PC-9 (cell line): ENCODE measurements at regions not wholly inside any gene's neighbourhood (a gene's known extent, or its start where the extent isn't known, plus 50 kb on each side); places are given as distances from the start of the nearest gene placed in this dataset.

ENCODE experiments used
- BruUV-seq: library from RNA; stranded (reverse); fragments of 400-500 nt; replicated peaks from 2 replicates; lab custom pipeline; 2021; lab: Mats Ljungman, UMichigan
- CTCF ChIA-PET: fragments of 300-600 bp; sonication (Branson Sonifier 250); formaldehyde crosslinking; loops from one replicate; lab custom pipeline; 2022; ENCODE audit warnings: antibody characterized with exemption; lab: Charles Lee
- POLR2A ChIA-PET: fragments of 300-600 bp; sonication (Branson Sonifier 250); formaldehyde crosslinking; loops from one replicate; lab custom pipeline; 2022; ENCODE audit warnings: antibody characterized with exemption; ENCODE audit not compliant: unreplicated experiment; lab: Charles Lee
- DNase-seq, 2 experiments: peaks; one replicate each; pipeline versions ENCODE4 v3.0.0 to v3.0.0-alpha.2; 2015 to 2022; ENCODE audit warnings: mixed read lengths in 1 of 2
- H2AFZ ChIP-seq: fragments of 200-600 bp; sonication (generic); 2 replicates; pipeline ENCODE4 v1.8.1; 2017; ENCODE audit warnings: antibody characterized with exemption
- H3F3A ChIP-seq: fragments of 200-600 bp; sonication (generic); 2 replicates; pipeline ENCODE4 v1.8.1; 2017; ENCODE audit warnings: antibody characterized with exemption, mild to moderate bottlenecking, low read depth; ENCODE audit not compliant: insufficient read depth
- H3K27ac ChIP-seq: fragments of 200-600 bp; sonication (generic); 2 replicates; pipeline ENCODE4 v1.6.1; 2016; ENCODE audit warnings: mixed run types
- H3K27me3 ChIP-seq: fragments of 200-600 bp; sonication (generic); 2 replicates; pipeline ENCODE4 v1.6.1; 2016; ENCODE audit warnings: low read depth, mixed run types; ENCODE audit not compliant: insufficient read depth
- H3K36me3 ChIP-seq: fragments of 200-600 bp; sonication (generic); 2 replicates; pipeline ENCODE4 v1.6.1; 2016; ENCODE audit warnings: low read depth, mixed run types
- H3K4me1 ChIP-seq: fragments of 200-600 bp; sonication (generic); replicated peaks from 2 replicates; pipeline ENCODE4 v1.6.1; 2016; ENCODE audit warnings: mixed run types; ENCODE audit not compliant: insufficient read depth
- H3K4me2 ChIP-seq: fragments of 200-600 bp; sonication (generic); 2 replicates; pipeline ENCODE4 v1.6.1; 2017; ENCODE audit warnings: mixed run types
- H3K4me3 ChIP-seq: fragments of 200-600 bp; sonication (generic); 2 replicates; pipeline ENCODE4 v1.6.1; 2016; ENCODE audit warnings: mixed run types
- H3K79me2 ChIP-seq: fragments of 200-600 bp; sonication (generic); 2 replicates; pipeline ENCODE4 v1.6.1; 2017; ENCODE audit warnings: low read depth, mixed run types
- H3K9me2 ChIP-seq: fragments of 200-600 bp; sonication (generic); 2 replicates; pipeline ENCODE4 v1.8.1; 2017; ENCODE audit warnings: mild to moderate bottlenecking; ENCODE audit not compliant: insufficient read depth
- H3K9me3 ChIP-seq: fragments of 200-600 bp; sonication (generic); 2 replicates; pipeline ENCODE4 v1.8.1; 2016; ENCODE audit warnings: low read depth; ENCODE audit not compliant: insufficient read depth
- H4K20me1 ChIP-seq: fragments of 200-600 bp; sonication (generic); 2 replicates; pipeline ENCODE4 v1.8.1; 2017; ENCODE audit not compliant: insufficient read depth
- EZH2 ChIP-seq: fragments of 200-600 bp; sonication (generic); IDR thresholded peaks from 2 replicates; pipeline ENCODE4 v1.8.0; 2017; ENCODE audit warnings: antibody characterized with exemption, low read depth
- intact Hi-C: fragments of 100-400 bp; cut with micrococcal nuclease; formaldehyde crosslinking; loops from one replicate; pipeline ENCODE4 v1.10.0; 2022; ENCODE audit not compliant: unreplicated experiment
- TF ChIP-seq, protein P1 (sequence below): fragments of 200-600 bp; sonication (generic); conservative IDR thresholded peaks from 2 replicates; pipeline ENCODE4 v1.6.1; 2017; ENCODE audit warnings: mixed run types, antibody characterized with exemption, mild to moderate bottlenecking, moderate library complexity

DNA sequence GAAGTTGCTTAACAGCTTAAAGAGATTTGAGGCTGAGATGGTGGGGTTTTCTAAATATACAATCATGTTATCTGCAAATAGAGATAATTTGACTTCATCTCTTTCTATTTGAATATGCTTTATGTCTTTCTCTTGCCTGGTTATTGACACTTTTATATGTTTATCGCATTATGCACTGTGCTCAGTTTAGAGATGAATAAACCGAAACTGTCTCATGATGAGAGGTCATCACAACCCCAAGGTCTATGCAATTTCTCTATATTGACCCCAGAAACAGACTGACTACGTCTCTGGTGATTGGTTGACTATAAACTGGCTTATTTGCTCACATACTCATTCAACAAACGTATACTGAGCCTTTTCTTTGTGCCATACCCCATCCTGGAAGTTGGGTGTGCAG, 117.9 kb upstream of the NRIP1 start:
- Histone ChIP-seq H3F3A (no peaks in the 10 kb centered on the region), H3K4me1 (no peaks in the 10 kb centered on the region), H3K27me3 (no peaks in the 10 kb centered on the region), H3K79me2 (no peaks in the 10 kb centered on the region), H2AFZ (no peak overlapping the region), H3K4me3 (no peak overlapping the region), H3K4me2 (no peak overlapping the region), H3K36me3 (no peaks in the 10 kb centered on the region), H3K9me3 (no peaks in the 10 kb centered on the region), H3K9me2 (no peaks in the 10 kb centered on the region), H4K20me1 (no peaks in the 10 kb centered on the region), H3K27ac (no peak overlapping the region)
- intact Hi-C loops, result no loop called here
- no peak for TF ChIP-seq EZH2
- TF ChIP-seq, protein P1, sequence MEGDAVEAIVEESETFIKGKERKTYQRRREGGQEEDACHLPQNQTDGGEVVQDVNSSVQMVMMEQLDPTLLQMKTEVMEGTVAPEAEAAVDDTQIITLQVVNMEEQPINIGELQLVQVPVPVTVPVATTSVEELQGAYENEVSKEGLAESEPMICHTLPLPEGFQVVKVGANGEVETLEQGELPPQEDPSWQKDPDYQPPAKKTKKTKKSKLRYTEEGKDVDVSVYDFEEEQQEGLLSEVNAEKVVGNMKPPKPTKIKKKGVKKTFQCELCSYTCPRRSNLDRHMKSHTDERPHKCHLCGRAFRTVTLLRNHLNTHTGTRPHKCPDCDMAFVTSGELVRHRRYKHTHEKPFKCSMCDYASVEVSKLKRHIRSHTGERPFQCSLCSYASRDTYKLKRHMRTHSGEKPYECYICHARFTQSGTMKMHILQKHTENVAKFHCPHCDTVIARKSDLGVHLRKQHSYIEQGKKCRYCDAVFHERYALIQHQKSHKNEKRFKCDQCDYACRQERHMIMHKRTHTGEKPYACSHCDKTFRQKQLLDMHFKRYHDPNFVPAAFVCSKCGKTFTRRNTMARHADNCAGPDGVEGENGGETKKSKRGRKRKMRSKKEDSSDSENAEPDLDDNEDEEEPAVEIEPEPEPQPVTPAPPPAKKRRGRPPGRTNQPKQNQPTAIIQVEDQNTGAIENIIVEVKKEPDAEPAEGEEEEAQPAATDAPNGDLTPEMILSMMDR, result no peak
- no TSS peak for BruUV-seq
- ChIA-PET POLR2A (no interaction called here), CTCF (no interaction called here)
- DNase-seq, result no peak

- H3K4me3 ChIP-seq, result no peak overlapping the region
These were observed 119.0 kb upstream of the NRIP1 start for GRCh38 chr21:15183813-15184257.

GRCh38 chr21:15190412-15190811, 125.6 kb upstream of the NRIP1 start:
- Histone ChIP-seq H3K4me1 (peaks cover 23% of the 10 kb centered on the region), H3K79me2 (no peaks in the 10 kb centered on the region), H3K9me2 (no peaks in the 10 kb centered on the region), H4K20me1 (no peaks in the 10 kb centered on the region), H3K27ac (no peak overlapping the region), H2AFZ (no peak overlapping the region), H3K4me2 (no peak overlapping the region), H3F3A (peaks cover 19% of the 10 kb centered on the region), H3K27me3 (no peaks in the 10 kb centered on the region), H3K4me3 (no peak overlapping the region), H3K9me3 (no peaks in the 10 kb centered on the region), H3K36me3 (no peaks in the 10 kb centered on the region)
- CTCF ChIA-PET, result no interaction called here
- no TSS peak for BruUV-seq
- DNase-seq, result no peak
- POLR2A ChIA-PET, result interaction anchor here (0.7 kb wide), 1 partner anchor 156 kb away, joined by 6 read pairs; no protein-coding TSS in a partner anchor
- TF ChIP-seq EZH2, result no peak
- TF ChIP-seq, protein P1, result no peak
- intact Hi-C loops, result no loop called here

More at GRCh38 chr21:15183813-15184257, 119.0 kb upstream of the NRIP1 start:
- Histone ChIP-seq H4K20me1 (no peaks in the 10 kb centered on the region), H3F3A (no peaks in the 10 kb centered on the region), H3K9me3 (no peaks in the 10 kb centered on the region), H3K27ac (no peak overlapping the region), H3K27me3 (no peaks in the 10 kb centered on the region), H3K79me2 (no peaks in the 10 kb centered on the region), H2AFZ (no peak overlapping the region), H3K4me1 (no peaks in the 10 kb centered on the region), H3K9me2 (no peaks in the 10 kb centered on the region), H3K36me3 (no peaks in the 10 kb centered on the region), H3K4me2 (no peak overlapping the region)
- intact Hi-C loops, result no loop called here
- BruUV-seq, result no TSS peak
- TF ChIP-seq, protein P1, result no peak
- no peak for TF ChIP-seq EZH2
- DNase-seq, result no peak
- POLR2A ChIA-PET, result no interaction called here
- CTCF ChIA-PET, result no interaction called here
